HFF-Myc (cell line): ENCODE measurements at regions not wholly inside any gene's neighbourhood (a gene's known extent, or its start where the extent isn't known, plus 50 kb on each side); places are given as distances from the start of the nearest gene placed in this dataset.
A peak's percentile ranks its signal among the peaks of the same experiment; 100 is the strongest.
"Not testable (repeated sequence)": the region's sequence is repeated elsewhere in the genome, so short reads cannot be mapped to it uniquely, and the experiment has no call there.

Experiments used
- DNase-seq: peaks from one replicate; pipeline ENCODE4 v3.0.0-alpha.2; 2011; ENCODE audit warnings: low read depth; ENCODE audit errors: extremely low read depth
- H3K4me3 ChIP-seq: replicated peaks from 2 replicates; pipeline ENCODE4 v1.5.1; 2011; ENCODE audit warnings: low read depth, mild to moderate bottlenecking, control low read depth, low read length
- CTCF ChIP-seq: IDR thresholded peaks from 2 replicates; pipeline ENCODE4 v1.5.1; 2012; ENCODE audit warnings: mild to moderate bottlenecking, low read depth, low read length, control low read depth; ENCODE audit errors: missing control alignments

DNA sequence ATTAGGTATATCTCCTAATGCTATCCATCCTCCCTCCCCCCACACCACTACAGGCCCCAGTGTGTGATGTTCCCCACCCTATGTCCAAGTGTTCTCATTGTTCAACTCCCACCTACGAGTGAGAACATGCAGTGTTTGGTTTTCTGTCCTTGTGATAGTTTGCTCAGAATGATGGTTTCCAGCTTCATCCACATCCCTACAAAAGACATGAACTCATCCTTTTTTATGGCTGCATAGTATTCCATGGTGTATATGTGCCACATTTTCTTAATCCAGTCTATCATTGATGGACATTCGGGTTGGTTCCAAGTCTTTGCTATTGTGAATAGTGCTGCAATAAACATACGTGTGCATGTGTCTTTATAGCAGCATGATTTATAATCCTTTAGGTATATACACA is 53.8 kb upstream of the HIVEP2 start:
- H3K4me3 ChIP-seq, DNase-seq: not testable (repeated sequence)

DNA sequence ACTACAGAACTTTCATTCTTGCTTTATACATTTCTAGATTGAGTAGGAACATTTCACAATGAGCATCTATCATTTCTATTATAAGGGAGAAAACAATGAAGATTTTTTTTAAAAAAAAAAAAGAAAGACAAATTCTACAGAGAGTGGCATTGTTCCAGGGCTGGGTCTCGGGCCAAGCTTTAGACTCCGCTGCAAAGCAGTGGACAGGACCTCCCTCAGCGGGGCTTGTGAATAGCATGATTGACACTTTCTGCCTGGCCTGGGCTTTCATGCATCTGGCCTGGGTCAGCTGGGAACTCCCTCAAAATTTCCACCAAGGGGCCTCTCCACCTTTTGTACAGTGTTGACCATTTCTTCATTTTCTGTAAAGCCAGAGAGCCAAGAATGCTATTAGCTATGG is 55.8 kb upstream of the HIVEP2 start:
- no peak for DNase-seq
- H3K4me3 ChIP-seq, result no peak overlapping the region
- no peak for TF ChIP-seq CTCF

- DNase-seq, result no peak
- no peak for TF ChIP-seq CTCF
- H3K4me3 ChIP-seq, result no peak overlapping the region
Measured at GRCh38 chr6:143002686-143003085, 57.7 kb upstream of the HIVEP2 start.

DNA sequence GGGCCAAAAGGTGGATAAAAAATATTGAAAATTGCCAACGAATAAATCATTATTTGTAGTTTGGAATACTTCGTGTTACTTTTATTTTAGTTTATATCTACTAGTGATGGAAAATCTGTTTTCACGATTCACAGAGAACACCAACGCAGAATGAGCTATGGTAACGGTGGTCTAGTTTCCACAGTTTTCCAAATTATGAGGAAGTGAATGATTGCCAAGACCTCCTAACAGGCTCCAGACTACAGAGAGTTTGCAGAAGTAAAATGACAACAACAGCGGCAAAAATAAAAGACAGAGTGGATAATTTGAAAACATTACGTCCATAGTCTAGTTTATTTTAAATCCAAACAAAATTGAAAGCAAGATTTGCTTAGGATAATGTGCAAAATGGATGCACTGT is 57.0 kb upstream of the AIG1 start:
- H3K4me3 ChIP-seq, result no peak overlapping the region
- DNase-seq, result no peak
- TF ChIP-seq CTCF, result no peak

DNA sequence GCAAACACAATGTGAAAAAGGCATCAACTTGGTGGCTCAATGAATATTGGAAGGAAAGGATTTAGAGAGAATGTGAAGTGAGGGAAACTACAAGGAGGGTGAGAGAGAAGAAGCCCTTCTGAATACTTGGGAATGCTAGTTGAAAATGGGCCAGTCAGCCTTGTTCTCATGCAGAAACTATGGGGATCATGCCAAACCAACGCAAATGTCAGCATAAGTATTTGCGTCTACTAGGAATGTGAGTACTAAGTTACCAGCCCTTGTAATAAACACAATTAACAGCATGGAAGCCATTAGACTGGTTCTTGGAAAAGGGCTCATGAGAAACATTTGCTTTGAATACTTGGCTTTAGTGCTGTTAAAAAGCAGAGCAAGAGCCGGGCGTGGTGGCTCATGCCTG is 54.9 kb upstream of the AIG1 start:
- no peak for TF ChIP-seq CTCF
- no peak overlapping the region for H3K4me3 ChIP-seq
- DNase-seq, result no peak

DNA sequence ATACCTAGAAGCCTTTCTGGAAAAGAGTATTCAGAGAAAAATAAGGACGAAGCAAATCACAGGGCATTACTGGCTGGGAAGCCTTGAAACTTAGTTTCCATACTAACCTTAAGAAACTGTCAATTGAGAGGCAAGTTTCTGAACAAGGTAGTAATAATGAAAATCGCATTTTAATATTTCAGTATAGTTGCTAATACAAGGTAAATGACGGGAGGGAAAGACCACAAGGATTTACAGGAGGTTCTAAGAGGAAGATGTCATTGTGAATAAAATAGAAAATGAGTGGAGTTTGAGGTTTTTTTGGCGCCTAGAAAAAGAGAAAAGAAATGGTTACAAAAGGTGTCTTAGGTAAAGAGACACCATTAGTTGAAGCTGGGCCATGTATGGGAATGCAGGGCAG is 53.9 kb upstream of the AIG1 start:
- DNase-seq, result no peak
- no peak for TF ChIP-seq CTCF
- no peak overlapping the region for H3K4me3 ChIP-seq

GRCh38 chr6:143007646-143008045 is 53.0 kb upstream of the AIG1 start:
- no peak for TF ChIP-seq CTCF
- H3K4me3 ChIP-seq, result no peak overlapping the region
- peak; percentile 36 for DNase-seq
